CD4-positive, CD25-positive, alpha-beta regulatory T cell (primary cell): ENCODE measurements at regions not wholly inside any gene's neighbourhood (a gene's known extent, or its start where the extent isn't known, plus 50 kb on each side); places are given as distances from the start of the nearest gene placed in this dataset.

Experiments
- ATAC-seq, 2 donors: fragments of 150-1000 bp; cut with Tn5 transposase; one replicate each; pipeline ENCODE4 v1.10.0; 2021; ENCODE audit warnings: low read depth in 2 of 2, moderate number of reproducible peaks in 2 of 2, moderate library complexity in 1 of 2
- DNase-seq, 3 donors: peaks; one replicate each; pipeline versions ENCODE4 v3.0.0 to v3.0.0-alpha.2; 2012 to 2022; ENCODE audit warnings: mixed read lengths in 1 of 3
- H3K27ac ChIP-seq: one replicate; pipeline ENCODE4 v1.7.0; 2013; ENCODE audit warnings: mild to moderate bottlenecking, low read length; ENCODE audit not compliant: insufficient read depth, poor library complexity, severe bottlenecking
- H3K27me3 ChIP-seq: one replicate; pipeline ENCODE4 v1.7.0; 2013; ENCODE audit warnings: low read length; ENCODE audit not compliant: control insufficient read depth, insufficient read depth
- H3K36me3 ChIP-seq: one replicate; pipeline ENCODE4 v1.7.0; 2013; ENCODE audit warnings: mild to moderate bottlenecking, low read length, moderate library complexity; ENCODE audit not compliant: control insufficient read depth, insufficient read depth
- H3K4me1 ChIP-seq: 2 replicates; pipeline ENCODE4 v1.7.0; 2013; ENCODE audit warnings: mild to moderate bottlenecking, low read length; ENCODE audit not compliant: insufficient read depth, control insufficient read depth, poor library complexity, severe bottlenecking
- H3K4me3 ChIP-seq: one replicate; pipeline ENCODE4 v1.7.0; 2013; ENCODE audit warnings: low read depth, mild to moderate bottlenecking, low read length, moderate library complexity
- H3K9me3 ChIP-seq, 2 experiments: 1 replicate in 1 of 2; 2 replicates in 1 of 2; pipeline ENCODE4 v1.7.0; 2013; ENCODE audit warnings: low read length in 2 of 2, mild to moderate bottlenecking in 1 of 2, moderate library complexity in 1 of 2; ENCODE audit not compliant: control insufficient read depth in 2 of 2
- H3K27ac Mint-ChIP-seq, 3 donors: one replicate each; pipeline ENCODE4 v1.8.0; 2020 to 2022; ENCODE audit warnings: mild to moderate bottlenecking in 3 of 3, mixed read lengths in 3 of 3, moderate library complexity in 2 of 3
- H3K27me3 Mint-ChIP-seq: one replicate; pipeline ENCODE4 v1.8.0; 2022; ENCODE audit warnings: mild to moderate bottlenecking, mixed read lengths
- H3K36me3 Mint-ChIP-seq: one replicate; pipeline ENCODE4 v1.8.0; 2020; ENCODE audit warnings: mixed read lengths
- H3K4me1 Mint-ChIP-seq, 4 donors: one replicate each; pipeline ENCODE4 v1.8.0; 2020 to 2022; ENCODE audit warnings: mixed read lengths in 4 of 4, mild to moderate bottlenecking in 1 of 4
- H3K4me3 Mint-ChIP-seq, 4 donors: one replicate each; pipeline ENCODE4 v1.8.0; 2020 to 2022; ENCODE audit warnings: mild to moderate bottlenecking in 4 of 4, mixed read lengths in 4 of 4, moderate library complexity in 3 of 4
- H3K9me3 Mint-ChIP-seq, 7 donors: one replicate each; pipeline ENCODE4 v1.8.0; 2020 to 2022; ENCODE audit warnings: mixed read lengths in 7 of 7, mild to moderate bottlenecking in 3 of 7, moderate library complexity in 2 of 7

GRCh38 chr3:181940703-181941102, 229.0 kb downstream of the SOX2 start:
- ATAC-seq, result no peak
- no peaks in the 10 kb centered on the region for H3K4me1 Mint-ChIP-seq
- Histone ChIP-seq H3K9me3 (no peaks in the 10 kb centered on the region), H3K27me3 (no peaks in the 10 kb centered on the region), H3K27ac (no peak overlapping the region), H3K36me3 (no peaks in the 10 kb centered on the region), H3K4me3 (no peak overlapping the region), H3K4me1 (no peaks in the 10 kb centered on the region)
- no peak overlapping the region for H3K4me3 Mint-ChIP-seq
- no peaks in the 10 kb centered on the region for H3K27me3 Mint-ChIP-seq
- H3K36me3 Mint-ChIP-seq, result no peaks in the 10 kb centered on the region
- H3K9me3 Mint-ChIP-seq, result peaks cover 0 to 5% (median 0%) of the 10 kb centered on the region in 7 donors
- no peak overlapping the region for H3K27ac Mint-ChIP-seq
- DNase-seq, result no peak

- peak overlapping the region in 1 of 4 donors; percentile 43 for H3K4me3 Mint-ChIP-seq
These were observed 229.5 kb downstream of the SOX2 start for GRCh38 chr3:181941250-181941649.

GRCh38 chr3:181943285-181943684, 231.6 kb downstream of the SOX2 start:
- Mint-ChIP-seq H3K27me3 (no peaks in the 10 kb centered on the region), H3K4me1 (no peaks in the 10 kb centered on the region), H3K27ac (peak overlapping the region in 1 of 3 donors; percentile 22), H3K36me3 (no peaks in the 10 kb centered on the region), H3K4me3 (no peak overlapping the region), H3K9me3 (peaks cover 0 to 5% (median 1%) of the 10 kb centered on the region in 7 donors)
- H3K27me3 ChIP-seq, result no peaks in the 10 kb centered on the region
- ATAC-seq (no peak), DNase-seq (no peak)
- no peaks in the 10 kb centered on the region for H3K36me3 ChIP-seq
- no peaks in the 10 kb centered on the region for H3K9me3 ChIP-seq
- no peak overlapping the region for H3K4me3 ChIP-seq
- H3K27ac ChIP-seq, result no peak overlapping the region
- H3K4me1 ChIP-seq, result no peaks in the 10 kb centered on the region

More at GRCh38 chr3:181941250-181941649, 229.5 kb downstream of the SOX2 start:
- no peak overlapping the region for H3K27ac ChIP-seq
- H3K36me3 Mint-ChIP-seq, result no peaks in the 10 kb centered on the region
- no peaks in the 10 kb centered on the region for H3K4me1 ChIP-seq
- H3K36me3 ChIP-seq, result no peaks in the 10 kb centered on the region
- H3K27ac Mint-ChIP-seq, result no peak overlapping the region
- DNase-seq, result no peak
- H3K4me3 ChIP-seq, result no peak overlapping the region
- no peaks in the 10 kb centered on the region for H3K27me3 ChIP-seq
- H3K4me1 Mint-ChIP-seq, result no peaks in the 10 kb centered on the region
- H3K9me3 Mint-ChIP-seq, result peaks cover 0 to 5% (median 0%) of the 10 kb centered on the region in 7 donors
- H3K9me3 ChIP-seq, result no peaks in the 10 kb centered on the region
- ATAC-seq, result no peak
- H3K27me3 Mint-ChIP-seq, result no peaks in the 10 kb centered on the region

- H3K9me3 Mint-ChIP-seq, result peaks cover 0 to 5% (median 2%) of the 10 kb centered on the region in 7 donors
- Histone ChIP-seq H3K4me3 (no peak overlapping the region), H3K27ac (no peak overlapping the region), H3K9me3 (no peaks in the 10 kb centered on the region), H3K36me3 (no peaks in the 10 kb centered on the region), H3K27me3 (no peaks in the 10 kb centered on the region), H3K4me1 (no peaks in the 10 kb centered on the region)
- DNase-seq (no peak), ATAC-seq (no peak)
- H3K4me3 Mint-ChIP-seq, result no peak overlapping the region
- H3K4me1 Mint-ChIP-seq, result no peaks in the 10 kb centered on the region
- H3K36me3 Mint-ChIP-seq, result no peaks in the 10 kb centered on the region
- H3K27ac Mint-ChIP-seq, result no peak overlapping the region
- H3K27me3 Mint-ChIP-seq, result peaks cover 5% of the 10 kb centered on the region
These were observed 235.9 kb downstream of the SOX2 start for GRCh38 chr3:181947606-181948005.

GRCh38 chr3:181948286-181948685, 236.6 kb downstream of the SOX2 start:
- peaks cover 0 to 5% (median under 1%) of the 10 kb centered on the region in 7 donors for H3K9me3 Mint-ChIP-seq

GRCh38 chr3:181952221-181952620, 240.5 kb downstream of the SOX2 start:
- H3K9me3 Mint-ChIP-seq, result peaks cover 0 to 3% (median 1%) of the 10 kb centered on the region in 7 donors
- Histone ChIP-seq H3K36me3 (no peaks in the 10 kb centered on the region), H3K27me3 (no peaks in the 10 kb centered on the region), H3K9me3 (no peaks in the 10 kb centered on the region), H3K4me3 (no peak overlapping the region), H3K27ac (no peak overlapping the region), H3K4me1 (no peaks in the 10 kb centered on the region)
- DNase-seq (no peak), ATAC-seq (no peak)
- peaks cover 5% of the 10 kb centered on the region for H3K27me3 Mint-ChIP-seq
- H3K4me3 Mint-ChIP-seq, result no peak overlapping the region
- H3K27ac Mint-ChIP-seq, result no peak overlapping the region
- no peaks in the 10 kb centered on the region for H3K36me3 Mint-ChIP-seq
- no peaks in the 10 kb centered on the region for H3K4me1 Mint-ChIP-seq

More at GRCh38 chr3:181948286-181948685, 236.6 kb downstream of the SOX2 start:
- Histone ChIP-seq H3K36me3 (no peaks in the 10 kb centered on the region), H3K9me3 (no peaks in the 10 kb centered on the region), H3K27me3 (no peaks in the 10 kb centered on the region), H3K27ac (no peak overlapping the region), H3K4me3 (no peak overlapping the region), H3K4me1 (no peaks in the 10 kb centered on the region)
- Mint-ChIP-seq H3K4me3 (no peak overlapping the region), H3K27ac (no peak overlapping the region), H3K36me3 (no peaks in the 10 kb centered on the region), H3K27me3 (peaks cover 5% of the 10 kb centered on the region), H3K4me1 (no peaks in the 10 kb centered on the region)
- ATAC-seq, result no peak
- no peak for DNase-seq

GRCh38 chr3:181952929-181953328, 241.2 kb downstream of the SOX2 start:
- H3K4me3 Mint-ChIP-seq, result no peak overlapping the region
- no peaks in the 10 kb centered on the region for H3K4me1 ChIP-seq
- ATAC-seq (no peak), DNase-seq (no peak)
- peaks cover 0 to 3% (median 0%) of the 10 kb centered on the region in 7 donors for H3K9me3 Mint-ChIP-seq
- peaks cover 5% of the 10 kb centered on the region for H3K27me3 Mint-ChIP-seq
- no peaks in the 10 kb centered on the region for H3K9me3 ChIP-seq
- no peaks in the 10 kb centered on the region for H3K27me3 ChIP-seq
- H3K4me1 Mint-ChIP-seq, result no peaks in the 10 kb centered on the region
- H3K4me3 ChIP-seq, result no peak overlapping the region
- H3K36me3 Mint-ChIP-seq, result no peaks in the 10 kb centered on the region
- no peak overlapping the region for H3K27ac Mint-ChIP-seq
- no peaks in the 10 kb centered on the region for H3K36me3 ChIP-seq
- H3K27ac ChIP-seq, result no peak overlapping the region

GRCh38 chr3:181955566-181955965, 243.8 kb downstream of the SOX2 start:
- Histone ChIP-seq H3K27ac (no peak overlapping the region), H3K4me3 (no peak overlapping the region), H3K4me1 (no peaks in the 10 kb centered on the region), H3K9me3 (no peaks in the 10 kb centered on the region), H3K27me3 (no peaks in the 10 kb centered on the region), H3K36me3 (no peaks in the 10 kb centered on the region)
- Mint-ChIP-seq H3K27me3 (peaks cover 1% of the 10 kb centered on the region), H3K4me1 (no peaks in the 10 kb centered on the region), H3K27ac (no peak overlapping the region), H3K36me3 (no peaks in the 10 kb centered on the region), H3K4me3 (no peak overlapping the region), H3K9me3 (peaks cover 0 to 3% (median 0%) of the 10 kb centered on the region in 7 donors)
- DNase-seq (no peak), ATAC-seq (no peak)
